H9 (cell line): ENCODE measurements at regions not wholly inside any gene's neighbourhood (a gene's known extent, or its start where the extent isn't known, plus 50 kb on each side); places are given as distances from the start of the nearest gene placed in this dataset.

Experiments
- DNase-seq: peaks from one replicate; pipeline ENCODE4 v3.0.0-alpha.2; 2017
- H2AFZ ChIP-seq: one replicate; pipeline ENCODE4 v1.6.1; 2013; ENCODE audit warnings: mild to moderate bottlenecking, low read length, control low read depth, moderate library complexity
- H2AK5ac ChIP-seq: 2 replicates; pipeline ENCODE4 v1.6.1; 2013; ENCODE audit warnings: low read length, control low read depth, mixed read lengths; ENCODE audit not compliant: insufficient read length
- H2BK120ac ChIP-seq: one replicate; pipeline ENCODE4 v1.6.1; 2013; ENCODE audit warnings: low read depth, mild to moderate bottlenecking, low read length, control low read depth, inconsistent platforms; ENCODE audit not compliant: poor library complexity, severe bottlenecking
- H2BK12ac ChIP-seq: 2 replicates; pipeline ENCODE4 v1.6.1; 2013; ENCODE audit warnings: low read length, control low read depth, mixed read lengths, low read depth; ENCODE audit not compliant: insufficient read length
- H2BK15ac ChIP-seq: 2 replicates; pipeline ENCODE4 v1.6.1; 2013; ENCODE audit warnings: low read depth, low read length, control low read depth
- H2BK20ac ChIP-seq: one replicate; pipeline ENCODE4 v1.6.1; 2013; ENCODE audit warnings: low read depth, mild to moderate bottlenecking, low read length, control low read depth, inconsistent platforms; ENCODE audit not compliant: poor library complexity, severe bottlenecking
- H2BK5ac ChIP-seq: 2 replicates; pipeline ENCODE4 v1.6.1; 2013; ENCODE audit warnings: low read length, control low read depth, mixed read lengths; ENCODE audit not compliant: insufficient read length
- H3K14ac ChIP-seq: 2 replicates; pipeline ENCODE4 v1.6.1; 2013; ENCODE audit warnings: low read length, control low read depth; ENCODE audit not compliant: insufficient read depth
- H3K18ac ChIP-seq: 2 replicates; pipeline ENCODE4 v1.6.1; 2013; ENCODE audit warnings: low read depth, mild to moderate bottlenecking, mixed read lengths, low read length, control low read depth; ENCODE audit not compliant: insufficient read length
- H3K23ac ChIP-seq: 2 replicates; pipeline ENCODE4 v1.6.1; 2013; ENCODE audit warnings: low read length, control low read depth, mixed read lengths, low read depth; ENCODE audit not compliant: insufficient read length
- H3K23me2 ChIP-seq: 2 replicates; pipeline ENCODE4 v1.6.1; 2013; ENCODE audit warnings: low read depth, mild to moderate bottlenecking, mixed read lengths, low read length, control low read depth; ENCODE audit not compliant: insufficient read length, poor library complexity, severe bottlenecking
- H3K27ac ChIP-seq: 2 replicates; pipeline ENCODE4 v1.5.1; 2013; ENCODE audit warnings: low read length, control low read depth, mixed read lengths, low read depth; ENCODE audit not compliant: insufficient read length
- H3K27me3 ChIP-seq: 2 replicates; pipeline ENCODE4 v1.6.1; 2013; ENCODE audit warnings: low read length, control low read depth, inconsistent platforms; ENCODE audit not compliant: insufficient read depth
- H3K4ac ChIP-seq: 2 replicates; pipeline ENCODE4 v1.6.1; 2013; ENCODE audit warnings: low read depth, mild to moderate bottlenecking, control low read depth, inconsistent platforms, low read length, moderate library complexity
- H3K4me1 ChIP-seq: 2 replicates; pipeline ENCODE4 v1.6.1; 2013; ENCODE audit warnings: low read length, control low read depth, inconsistent platforms; ENCODE audit not compliant: insufficient read depth
- H3K4me2 ChIP-seq: 2 replicates; pipeline ENCODE4 v1.6.1; 2013; ENCODE audit warnings: low read length, control low read depth, mixed read lengths; ENCODE audit not compliant: insufficient read length, insufficient read depth
- H3K56ac ChIP-seq: 2 replicates; pipeline ENCODE4 v1.6.1; 2013; ENCODE audit warnings: low read depth, mild to moderate bottlenecking, mixed read lengths, low read length, control low read depth; ENCODE audit not compliant: insufficient read length
- H3K79me1 ChIP-seq: 2 replicates; pipeline ENCODE4 v1.6.1; 2013; ENCODE audit warnings: low read depth, mild to moderate bottlenecking, moderate library complexity, low read length, control low read depth, inconsistent platforms; ENCODE audit not compliant: insufficient read depth, poor library complexity, severe bottlenecking
- H3K79me2 ChIP-seq: 2 replicates; pipeline ENCODE4 v1.6.1; 2013; ENCODE audit warnings: low read length, control low read depth, inconsistent platforms; ENCODE audit not compliant: insufficient read depth
- H3K9ac ChIP-seq: 2 replicates; pipeline ENCODE4 v1.6.1; 2013; ENCODE audit warnings: low read length, control low read depth, mixed read lengths; ENCODE audit not compliant: insufficient read length; ENCODE audit errors: extremely low read depth
- H3K9me3 ChIP-seq: one replicate; pipeline ENCODE4 v1.6.1; 2013; ENCODE audit warnings: low read depth, low read length, inconsistent platforms; ENCODE audit not compliant: control insufficient read depth
- H3T11ph ChIP-seq: one replicate; pipeline ENCODE4 v1.6.1; 2013; ENCODE audit warnings: mild to moderate bottlenecking, low read length, control low read depth, inconsistent platforms
- H4K20me1 ChIP-seq: one replicate; pipeline ENCODE4 v1.6.1; 2013; ENCODE audit not compliant: control insufficient read depth, insufficient read length, insufficient read depth
- H4K5ac ChIP-seq: 2 replicates; pipeline ENCODE4 v1.6.1; 2013; ENCODE audit warnings: low read depth, mild to moderate bottlenecking, mixed read lengths, low read length, control low read depth; ENCODE audit not compliant: insufficient read length
- H4K8ac ChIP-seq: replicated peaks from 2 replicates; pipeline ENCODE4 v1.6.1; 2013; ENCODE audit warnings: low read length, control low read depth, mixed read lengths, low read depth; ENCODE audit not compliant: insufficient read length
- H4K91ac ChIP-seq: 2 replicates; pipeline ENCODE4 v1.6.1; 2013; ENCODE audit warnings: low read depth, mild to moderate bottlenecking, moderate library complexity, mixed read lengths, low read length, control low read depth; ENCODE audit not compliant: insufficient read length
- H3K27ac Mint-ChIP-seq, 3 experiments: 2 replicates in 2 of 3; 3 replicates in 1 of 3; pipeline ENCODE4 v1.8.0; 2020 to 2021; ENCODE audit warnings: mixed read lengths in 3 of 3, mild to moderate bottlenecking in 1 of 3, moderate library complexity in 1 of 3
- H3K27me3 Mint-ChIP-seq: 2 replicates; pipeline ENCODE4 v1.8.0; 2021; ENCODE audit warnings: low read depth, mild to moderate bottlenecking, moderate library complexity, mixed read lengths
- H3K36me3 Mint-ChIP-seq, 3 experiments: 2 replicates in 2 of 3; 3 replicates in 1 of 3; pipeline ENCODE4 v1.8.0; 2020 to 2021; ENCODE audit warnings: low read depth in 3 of 3, mixed read lengths in 3 of 3; ENCODE audit not compliant: insufficient read depth in 1 of 3
- H3K4me1 Mint-ChIP-seq, 2 experiments: 2 replicates each; pipeline ENCODE4 v1.8.0; 2020; ENCODE audit warnings: mixed read lengths in 2 of 2
- H3K4me3 Mint-ChIP-seq, 2 experiments: 2 replicates in 1 of 2; 3 replicates in 1 of 2; pipeline ENCODE4 v1.8.0; 2020 to 2021; ENCODE audit warnings: mild to moderate bottlenecking in 2 of 2, mixed read lengths in 2 of 2, moderate library complexity in 1 of 2
- H3K9me3 Mint-ChIP-seq, 2 experiments: 2 replicates in 1 of 2; 3 replicates in 1 of 2; pipeline ENCODE4 v1.8.0; 2020; ENCODE audit warnings: mild to moderate bottlenecking in 2 of 2, mixed read lengths in 2 of 2, moderate library complexity in 1 of 2
- CTCF ChIP-seq: fragments of 200-600 bp; sonication (generic); conservative IDR thresholded peaks from 3 replicates; pipeline ENCODE4 v1.8.0; 2021; ENCODE audit warnings: antibody characterized with exemption, mild to moderate bottlenecking
- WGBS: extraction: QIAGEN DNeasy Blood & Tissue Kit; methylation state at CpG from one replicate; pipeline ENCODE4 v1.1.7; 2013; ENCODE audit warnings: missing lambda C conversion rate, low lambda C conversion rate, mixed read lengths; ENCODE audit not compliant: insufficient read length; ENCODE audit errors: extremely low coverage; 5-methylcytosine and 5-hydroxymethylcytosine counted together

- H4K8ac ChIP-seq = no peak overlapping the region
- H3K4me1 Mint-ChIP-seq = no peaks in the 10 kb centered on the region; a peak in 2 of 4 replicates
- H3K27me3 Mint-ChIP-seq = peaks cover 3% of the 10 kb centered on the region; the same call in 1 of the 2 replicates
- H2BK5ac ChIP-seq = no peak overlapping the region
- no peak overlapping the region for H2BK20ac ChIP-seq
- no peak overlapping the region for H3K23ac ChIP-seq
- no peaks in the 10 kb centered on the region for H3K4me1 ChIP-seq
- no peak overlapping the region for H4K91ac ChIP-seq
- no peaks in the 10 kb centered on the region for H3K27me3 ChIP-seq
- H3K4ac ChIP-seq = no peak overlapping the region
- H2BK120ac ChIP-seq = no peak overlapping the region
- H3K36me3 Mint-ChIP-seq = no peaks in the 10 kb centered on the region
- H3K23me2 ChIP-seq = no peaks in the 10 kb centered on the region
- no peaks in the 10 kb centered on the region for H3K79me1 ChIP-seq
- H3T11ph ChIP-seq = no peak overlapping the region
- no peaks in the 10 kb centered on the region for H4K20me1 ChIP-seq
- WGBS = no CpG with 5 or more reads among the region's 1 CpG
- no peak overlapping the region for H2BK15ac ChIP-seq
- H3K79me2 ChIP-seq = no peaks in the 10 kb centered on the region
- no peak overlapping the region for H4K5ac ChIP-seq
- H3K14ac ChIP-seq = no peak overlapping the region
- H2BK12ac ChIP-seq = no peak overlapping the region
- H3K18ac ChIP-seq = no peak overlapping the region
- H2AK5ac ChIP-seq = no peak overlapping the region
- no peak for TF ChIP-seq CTCF
- no peak overlapping the region for H3K56ac ChIP-seq
- no peak overlapping the region for H2AFZ ChIP-seq
- H3K4me2 ChIP-seq = no peak overlapping the region
- H3K9me3 Mint-ChIP-seq = no peaks in the 10 kb centered on the region
- no peaks in the 10 kb centered on the region for H3K9me3 ChIP-seq
- no peak overlapping the region for H3K4me3 Mint-ChIP-seq
- no peak overlapping the region for H3K27ac Mint-ChIP-seq
- no peak overlapping the region for H3K27ac ChIP-seq
- DNase-seq = no peak
- no peak overlapping the region for H3K9ac ChIP-seq
Measured at GRCh38 chr20:24727795-24728194, 221.3 kb upstream of the CST7 start.
